H9 (cell line): ENCODE measurements at regions not wholly inside any gene's neighbourhood (a gene's known extent, or its start where the extent isn't known, plus 50 kb on each side); places are given as distances from the start of the nearest gene placed in this dataset.

Experiments used
- DNase-seq: peaks from one replicate; pipeline ENCODE4 v3.0.0-alpha.2; 2017
- H2AFZ ChIP-seq: one replicate; pipeline ENCODE4 v1.6.1; 2013; ENCODE audit warnings: mild to moderate bottlenecking, low read length, control low read depth, moderate library complexity
- H2AK5ac ChIP-seq: 2 replicates; pipeline ENCODE4 v1.6.1; 2013; ENCODE audit warnings: low read length, control low read depth, mixed read lengths; ENCODE audit not compliant: insufficient read length
- H2BK120ac ChIP-seq: one replicate; pipeline ENCODE4 v1.6.1; 2013; ENCODE audit warnings: low read depth, mild to moderate bottlenecking, low read length, control low read depth, inconsistent platforms; ENCODE audit not compliant: poor library complexity, severe bottlenecking
- H2BK12ac ChIP-seq: 2 replicates; pipeline ENCODE4 v1.6.1; 2013; ENCODE audit warnings: low read length, control low read depth, mixed read lengths, low read depth; ENCODE audit not compliant: insufficient read length
- H2BK15ac ChIP-seq: 2 replicates; pipeline ENCODE4 v1.6.1; 2013; ENCODE audit warnings: low read depth, low read length, control low read depth
- H2BK20ac ChIP-seq: one replicate; pipeline ENCODE4 v1.6.1; 2013; ENCODE audit warnings: low read depth, mild to moderate bottlenecking, low read length, control low read depth, inconsistent platforms; ENCODE audit not compliant: poor library complexity, severe bottlenecking
- H2BK5ac ChIP-seq: 2 replicates; pipeline ENCODE4 v1.6.1; 2013; ENCODE audit warnings: low read length, control low read depth, mixed read lengths; ENCODE audit not compliant: insufficient read length
- H3K14ac ChIP-seq: 2 replicates; pipeline ENCODE4 v1.6.1; 2013; ENCODE audit warnings: low read length, control low read depth; ENCODE audit not compliant: insufficient read depth
- H3K18ac ChIP-seq: 2 replicates; pipeline ENCODE4 v1.6.1; 2013; ENCODE audit warnings: low read depth, mild to moderate bottlenecking, mixed read lengths, low read length, control low read depth; ENCODE audit not compliant: insufficient read length
- H3K23ac ChIP-seq: 2 replicates; pipeline ENCODE4 v1.6.1; 2013; ENCODE audit warnings: low read length, control low read depth, mixed read lengths, low read depth; ENCODE audit not compliant: insufficient read length
- H3K23me2 ChIP-seq: 2 replicates; pipeline ENCODE4 v1.6.1; 2013; ENCODE audit warnings: low read depth, mild to moderate bottlenecking, mixed read lengths, low read length, control low read depth; ENCODE audit not compliant: insufficient read length, poor library complexity, severe bottlenecking
- H3K27ac ChIP-seq: 2 replicates; pipeline ENCODE4 v1.5.1; 2013; ENCODE audit warnings: low read length, control low read depth, mixed read lengths, low read depth; ENCODE audit not compliant: insufficient read length
- H3K27me3 ChIP-seq: 2 replicates; pipeline ENCODE4 v1.6.1; 2013; ENCODE audit warnings: low read length, control low read depth, inconsistent platforms; ENCODE audit not compliant: insufficient read depth
- H3K4ac ChIP-seq: 2 replicates; pipeline ENCODE4 v1.6.1; 2013; ENCODE audit warnings: low read depth, mild to moderate bottlenecking, control low read depth, inconsistent platforms, low read length, moderate library complexity
- H3K4me1 ChIP-seq: 2 replicates; pipeline ENCODE4 v1.6.1; 2013; ENCODE audit warnings: low read length, control low read depth, inconsistent platforms; ENCODE audit not compliant: insufficient read depth
- H3K4me2 ChIP-seq: 2 replicates; pipeline ENCODE4 v1.6.1; 2013; ENCODE audit warnings: low read length, control low read depth, mixed read lengths; ENCODE audit not compliant: insufficient read length, insufficient read depth
- H3K56ac ChIP-seq: 2 replicates; pipeline ENCODE4 v1.6.1; 2013; ENCODE audit warnings: low read depth, mild to moderate bottlenecking, mixed read lengths, low read length, control low read depth; ENCODE audit not compliant: insufficient read length
- H3K79me1 ChIP-seq: 2 replicates; pipeline ENCODE4 v1.6.1; 2013; ENCODE audit warnings: low read depth, mild to moderate bottlenecking, moderate library complexity, low read length, control low read depth, inconsistent platforms; ENCODE audit not compliant: insufficient read depth, poor library complexity, severe bottlenecking
- H3K79me2 ChIP-seq: 2 replicates; pipeline ENCODE4 v1.6.1; 2013; ENCODE audit warnings: low read length, control low read depth, inconsistent platforms; ENCODE audit not compliant: insufficient read depth
- H3K9ac ChIP-seq: 2 replicates; pipeline ENCODE4 v1.6.1; 2013; ENCODE audit warnings: low read length, control low read depth, mixed read lengths; ENCODE audit not compliant: insufficient read length; ENCODE audit errors: extremely low read depth
- H3K9me3 ChIP-seq: one replicate; pipeline ENCODE4 v1.6.1; 2013; ENCODE audit warnings: low read depth, low read length, inconsistent platforms; ENCODE audit not compliant: control insufficient read depth
- H3T11ph ChIP-seq: one replicate; pipeline ENCODE4 v1.6.1; 2013; ENCODE audit warnings: mild to moderate bottlenecking, low read length, control low read depth, inconsistent platforms
- H4K20me1 ChIP-seq: one replicate; pipeline ENCODE4 v1.6.1; 2013; ENCODE audit not compliant: control insufficient read depth, insufficient read length, insufficient read depth
- H4K5ac ChIP-seq: 2 replicates; pipeline ENCODE4 v1.6.1; 2013; ENCODE audit warnings: low read depth, mild to moderate bottlenecking, mixed read lengths, low read length, control low read depth; ENCODE audit not compliant: insufficient read length
- H4K8ac ChIP-seq: replicated peaks from 2 replicates; pipeline ENCODE4 v1.6.1; 2013; ENCODE audit warnings: low read length, control low read depth, mixed read lengths, low read depth; ENCODE audit not compliant: insufficient read length
- H4K91ac ChIP-seq: 2 replicates; pipeline ENCODE4 v1.6.1; 2013; ENCODE audit warnings: low read depth, mild to moderate bottlenecking, moderate library complexity, mixed read lengths, low read length, control low read depth; ENCODE audit not compliant: insufficient read length
- H3K27ac Mint-ChIP-seq, 3 experiments: 2 replicates in 2 of 3; 3 replicates in 1 of 3; pipeline ENCODE4 v1.8.0; 2020 to 2021; ENCODE audit warnings: mixed read lengths in 3 of 3, mild to moderate bottlenecking in 1 of 3, moderate library complexity in 1 of 3
- H3K27me3 Mint-ChIP-seq: 2 replicates; pipeline ENCODE4 v1.8.0; 2021; ENCODE audit warnings: low read depth, mild to moderate bottlenecking, moderate library complexity, mixed read lengths
- H3K36me3 Mint-ChIP-seq, 3 experiments: 2 replicates in 2 of 3; 3 replicates in 1 of 3; pipeline ENCODE4 v1.8.0; 2020 to 2021; ENCODE audit warnings: low read depth in 3 of 3, mixed read lengths in 3 of 3; ENCODE audit not compliant: insufficient read depth in 1 of 3
- H3K4me1 Mint-ChIP-seq, 2 experiments: 2 replicates each; pipeline ENCODE4 v1.8.0; 2020; ENCODE audit warnings: mixed read lengths in 2 of 2
- H3K4me3 Mint-ChIP-seq, 2 experiments: 2 replicates in 1 of 2; 3 replicates in 1 of 2; pipeline ENCODE4 v1.8.0; 2020 to 2021; ENCODE audit warnings: mild to moderate bottlenecking in 2 of 2, mixed read lengths in 2 of 2, moderate library complexity in 1 of 2
- H3K9me3 Mint-ChIP-seq, 2 experiments: 2 replicates in 1 of 2; 3 replicates in 1 of 2; pipeline ENCODE4 v1.8.0; 2020; ENCODE audit warnings: mild to moderate bottlenecking in 2 of 2, mixed read lengths in 2 of 2, moderate library complexity in 1 of 2
- WGBS: extraction: QIAGEN DNeasy Blood & Tissue Kit; methylation state at CpG from one replicate; pipeline ENCODE4 v1.1.7; 2013; ENCODE audit warnings: missing lambda C conversion rate, low lambda C conversion rate, mixed read lengths; ENCODE audit not compliant: insufficient read length; ENCODE audit errors: extremely low coverage; 5-methylcytosine and 5-hydroxymethylcytosine counted together
- TF ChIP-seq, protein P1 (sequence below): fragments of 200-600 bp; sonication (generic); conservative IDR thresholded peaks from 3 replicates; pipeline ENCODE4 v1.8.0; 2021; ENCODE audit warnings: antibody characterized with exemption, mild to moderate bottlenecking

DNA sequence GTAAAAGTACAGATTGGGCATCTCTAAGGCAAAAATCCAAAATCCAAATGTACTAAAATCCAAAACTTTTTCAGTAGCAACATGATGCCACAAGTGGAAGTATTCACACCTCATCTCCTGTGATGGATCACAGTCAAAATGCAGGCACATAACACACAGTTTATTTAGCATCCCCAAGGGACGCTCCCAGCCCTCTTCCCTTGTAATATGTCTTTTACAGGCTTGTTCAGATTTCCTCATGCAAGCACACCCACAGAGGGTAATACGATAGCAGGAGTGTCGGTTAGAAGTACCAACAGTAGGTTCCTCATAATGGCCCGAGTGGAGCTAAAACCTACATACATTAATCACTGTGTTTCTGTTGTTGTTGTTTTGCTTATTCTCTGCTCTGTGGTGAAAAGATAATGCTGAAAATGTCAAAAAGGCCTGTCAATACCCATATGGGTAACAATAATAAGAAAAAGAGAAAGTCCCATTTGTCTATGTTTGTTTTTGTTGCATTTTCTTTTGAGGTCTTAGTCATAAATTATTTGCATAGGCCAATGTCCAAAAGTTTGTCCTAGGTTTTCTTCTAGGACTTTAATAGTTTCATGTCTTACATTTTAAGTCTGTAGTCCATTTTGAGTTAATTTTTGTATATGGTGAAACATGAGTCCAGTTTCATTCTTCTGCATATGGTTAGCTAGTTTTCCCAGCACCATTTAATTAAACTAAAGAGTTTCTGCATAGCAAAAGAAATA lies 133.1 kb downstream of the LRIG3 start:
- H3K79me2 ChIP-seq, result no peaks in the 10 kb centered on the region
- H3K9me3 Mint-ChIP-seq, result peaks cover 0 to 3% of the 10 kb centered on the region in 2 experiments; a peak in 2 of 5 replicates
- H3K27ac ChIP-seq, result no peak overlapping the region
- TF ChIP-seq, protein P1, sequence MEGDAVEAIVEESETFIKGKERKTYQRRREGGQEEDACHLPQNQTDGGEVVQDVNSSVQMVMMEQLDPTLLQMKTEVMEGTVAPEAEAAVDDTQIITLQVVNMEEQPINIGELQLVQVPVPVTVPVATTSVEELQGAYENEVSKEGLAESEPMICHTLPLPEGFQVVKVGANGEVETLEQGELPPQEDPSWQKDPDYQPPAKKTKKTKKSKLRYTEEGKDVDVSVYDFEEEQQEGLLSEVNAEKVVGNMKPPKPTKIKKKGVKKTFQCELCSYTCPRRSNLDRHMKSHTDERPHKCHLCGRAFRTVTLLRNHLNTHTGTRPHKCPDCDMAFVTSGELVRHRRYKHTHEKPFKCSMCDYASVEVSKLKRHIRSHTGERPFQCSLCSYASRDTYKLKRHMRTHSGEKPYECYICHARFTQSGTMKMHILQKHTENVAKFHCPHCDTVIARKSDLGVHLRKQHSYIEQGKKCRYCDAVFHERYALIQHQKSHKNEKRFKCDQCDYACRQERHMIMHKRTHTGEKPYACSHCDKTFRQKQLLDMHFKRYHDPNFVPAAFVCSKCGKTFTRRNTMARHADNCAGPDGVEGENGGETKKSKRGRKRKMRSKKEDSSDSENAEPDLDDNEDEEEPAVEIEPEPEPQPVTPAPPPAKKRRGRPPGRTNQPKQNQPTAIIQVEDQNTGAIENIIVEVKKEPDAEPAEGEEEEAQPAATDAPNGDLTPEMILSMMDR, result no peak
- no peak overlapping the region; a peak in 1 of 7 replicates for H3K27ac Mint-ChIP-seq
- H3K4me2 ChIP-seq, result no peak overlapping the region
- no peaks in the 10 kb centered on the region for H4K20me1 ChIP-seq
- H3K4me1 ChIP-seq, result no peaks in the 10 kb centered on the region
- H3K9me3 ChIP-seq, result no peaks in the 10 kb centered on the region
- no peaks in the 10 kb centered on the region for H3K27me3 Mint-ChIP-seq
- no peak overlapping the region for H3K14ac ChIP-seq
- no peak for DNase-seq
- no peak overlapping the region for H4K91ac ChIP-seq
- no peak overlapping the region for H2AFZ ChIP-seq
- H3K18ac ChIP-seq, result no peak overlapping the region
- H3K79me1 ChIP-seq, result no peaks in the 10 kb centered on the region
- no peak overlapping the region for H4K8ac ChIP-seq
- no peak overlapping the region for H2BK20ac ChIP-seq
- no peaks in the 10 kb centered on the region; a peak in 2 of 7 replicates for H3K36me3 Mint-ChIP-seq
- no peak overlapping the region for H3K23ac ChIP-seq
- no peaks in the 10 kb centered on the region for H3K27me3 ChIP-seq
- H3K9ac ChIP-seq, result no peak overlapping the region
- WGBS, result no CpG with 5 or more reads among the region's 4 CpGs
- no peak overlapping the region for H2BK15ac ChIP-seq
- H3K4ac ChIP-seq, result no peak overlapping the region
- H3K56ac ChIP-seq, result no peak overlapping the region
- no peak overlapping the region for H2BK120ac ChIP-seq
- no peak overlapping the region for H4K5ac ChIP-seq
- no peak overlapping the region for H2BK5ac ChIP-seq
- no peak overlapping the region for H3K4me3 Mint-ChIP-seq
- 0 out of 4 replicates have a peak, but pooled peaks cover 0 to 2% of the 10 kb centered on the region in 2 experiments for H3K4me1 Mint-ChIP-seq
- H2BK12ac ChIP-seq, result no peak overlapping the region
- H2AK5ac ChIP-seq, result no peak overlapping the region
- no peak overlapping the region for H3T11ph ChIP-seq
- H3K23me2 ChIP-seq, result no peaks in the 10 kb centered on the region
